ENCODE measurements at regions not wholly inside any gene's neighbourhood (a gene's known extent, or its start where the extent isn't known, plus 50 kb on each side); places are given as distances from the start of the nearest gene placed in this dataset.

GRCh38 chr10:70966646-70967553 is 78.5 kb upstream of the PCBD1 start:
- peaks cover 12% of the 10 kb centered on the region for H3K9me3 ChIP-seq (replicated peaks)
- H3K4me1 ChIP-seq, result no peaks in the 10 kb centered on the region
- no peaks in the 10 kb centered on the region for H3K36me3 ChIP-seq
- no peak overlapping the region for H3K4me3 ChIP-seq
- no peak for DNase-seq
- TF ChIP-seq CTCF (IDR thresholded peaks at IDR 0.05; ENCODE audit: borderline replicate concordance), result no peak
- intact Hi-C loops (cut with micrococcal nuclease), result no loop called here
- no peak overlapping the region for H3K27ac ChIP-seq (replicated peaks)
- peaks cover 37% of the 10 kb centered on the region for H3K27me3 ChIP-seq (ENCODE audit: low read depth)

DNA sequence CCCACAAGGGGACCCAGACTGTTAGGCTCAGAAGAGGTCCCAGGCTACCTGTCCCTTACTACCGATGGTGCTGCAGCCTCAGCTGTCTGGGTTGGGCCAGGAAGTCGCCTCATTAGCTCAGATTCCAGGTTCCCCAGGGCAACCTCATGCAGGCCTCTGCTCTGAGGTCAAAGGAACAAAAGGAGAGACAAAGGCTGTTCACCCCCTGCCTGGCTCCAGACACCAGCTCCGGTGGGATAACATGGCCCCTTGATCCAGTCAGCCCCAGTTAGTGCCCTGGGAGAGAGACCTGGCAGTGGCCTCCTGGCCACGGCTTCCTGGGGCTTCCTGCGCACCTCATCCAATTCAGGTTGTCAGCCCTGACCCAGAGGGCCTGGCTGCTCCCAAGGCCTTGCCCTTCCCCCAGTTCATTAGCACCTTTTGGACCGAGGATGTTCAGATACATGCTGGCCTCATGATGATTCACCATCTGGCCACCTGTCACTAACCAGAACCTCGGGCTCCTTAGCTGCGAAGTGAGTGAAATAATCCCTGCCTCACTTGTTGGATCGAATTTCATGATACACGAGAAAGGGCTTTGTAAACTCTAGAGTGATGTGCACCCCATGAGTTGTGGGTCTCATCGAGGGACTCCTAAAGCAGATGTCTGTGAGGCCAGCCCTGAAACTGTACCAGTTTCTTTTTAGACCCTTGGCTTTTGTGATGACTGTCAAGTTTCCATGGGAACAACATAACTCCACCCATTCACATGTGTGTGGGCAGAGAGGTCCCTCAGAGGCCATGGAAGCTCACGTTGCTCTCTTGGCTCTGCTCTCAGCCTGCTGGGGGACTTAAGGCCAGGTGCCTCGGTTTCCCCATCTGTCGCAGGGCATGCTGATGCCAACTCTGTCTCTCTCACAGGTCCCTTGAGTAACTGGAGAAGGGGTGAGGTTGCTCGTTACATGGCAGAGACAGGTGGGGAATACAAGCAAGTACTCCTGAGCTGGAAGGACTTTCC is 79.5 kb upstream of the PCBD1 start:
- no peak for TF ChIP-seq CTCF (IDR thresholded peaks at IDR 0.05; ENCODE audit: borderline replicate concordance)
- no peak overlapping the region for H3K27ac ChIP-seq (replicated peaks)
- intact Hi-C loops (cut with micrococcal nuclease), result no loop called here

DNA sequence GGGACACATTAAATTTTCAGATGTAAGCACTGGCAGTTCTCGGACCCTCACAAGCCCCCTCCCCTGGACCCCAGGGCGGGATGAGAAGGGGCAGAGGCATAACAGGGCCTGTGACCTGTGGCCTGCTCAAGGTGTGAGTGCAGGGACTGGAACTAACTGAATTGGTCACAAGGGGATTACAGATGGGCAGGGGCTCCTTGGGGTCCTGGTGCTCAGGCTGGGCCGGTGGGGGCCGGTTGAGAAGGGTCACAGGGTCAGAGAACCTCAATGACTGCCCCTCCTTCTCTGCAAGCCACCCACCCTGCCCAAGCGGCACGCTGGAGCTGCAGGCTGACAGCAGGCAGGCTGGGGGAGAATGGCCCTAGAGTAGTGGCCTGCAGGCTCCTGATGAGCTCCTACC is 80.8 kb upstream of the PCBD1 start:
- no peak overlapping the region for H3K27ac ChIP-seq (replicated peaks)
- no peak overlapping the region for H3K4me3 ChIP-seq
- intact Hi-C loops (cut with micrococcal nuclease), result no loop called here
- H3K27me3 ChIP-seq (ENCODE audit: low read depth), result peaks cover 21% of the 10 kb centered on the region
- no peak for TF ChIP-seq CTCF (IDR thresholded peaks at IDR 0.05; ENCODE audit: borderline replicate concordance)
- no peaks in the 10 kb centered on the region for H3K4me1 ChIP-seq
- DNase-seq, result no peak
- no peaks in the 10 kb centered on the region for H3K36me3 ChIP-seq
- peaks cover 24% of the 10 kb centered on the region for H3K9me3 ChIP-seq (replicated peaks)

More for the DNA sequence above, 79.5 kb upstream of the PCBD1 start:
- peaks cover 31% of the 10 kb centered on the region for H3K27me3 ChIP-seq (ENCODE audit: low read depth)
- H3K4me1 ChIP-seq, result no peaks in the 10 kb centered on the region
- H3K4me3 ChIP-seq, result no peak overlapping the region
- DNase-seq, result no peak
- H3K9me3 ChIP-seq (replicated peaks), result peaks cover 22% of the 10 kb centered on the region
- no peaks in the 10 kb centered on the region for H3K36me3 ChIP-seq

DNA sequence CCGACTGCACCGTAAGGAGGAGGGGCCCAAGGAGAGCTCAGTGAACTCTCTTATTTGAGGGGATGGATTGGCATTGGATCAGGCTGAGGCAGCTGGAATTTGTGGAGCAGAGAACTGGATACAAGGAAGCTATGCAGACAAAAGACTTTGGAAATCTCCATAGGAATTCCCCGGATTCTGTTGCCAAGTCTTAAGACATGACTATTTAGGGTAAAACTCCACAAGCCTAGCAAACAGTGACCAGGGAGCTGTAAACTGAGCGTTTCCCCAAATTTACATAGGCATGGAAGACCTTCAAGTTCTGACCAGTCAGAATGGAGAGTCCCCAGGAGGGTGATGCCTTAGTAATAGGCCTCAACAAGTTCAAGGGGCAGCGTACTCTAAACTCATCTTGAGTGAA is 82.5 kb upstream of the PCBD1 start:
- peaks cover 24% of the 10 kb centered on the region for H3K9me3 ChIP-seq (replicated peaks)
- intact Hi-C loops (cut with micrococcal nuclease), result no loop called here
- H3K4me1 ChIP-seq, result no peaks in the 10 kb centered on the region
- no peak for TF ChIP-seq CTCF (IDR thresholded peaks at IDR 0.05; ENCODE audit: borderline replicate concordance)
- DNase-seq, result no peak
- no peaks in the 10 kb centered on the region for H3K36me3 ChIP-seq
- H3K4me3 ChIP-seq, result no peak overlapping the region
- H3K27ac ChIP-seq (replicated peaks), result no peak overlapping the region
- peaks cover 6% of the 10 kb centered on the region for H3K27me3 ChIP-seq (ENCODE audit: low read depth)

- intact Hi-C loops (cut with micrococcal nuclease), result no loop called here
- no peaks in the 10 kb centered on the region for H3K4me1 ChIP-seq
Measured at GRCh38 chr10:70973275-70973674, 84.9 kb upstream of the PCBD1 start.

More at GRCh38 chr10:70973275-70973674, 84.9 kb upstream of the PCBD1 start:
- Histone ChIP-seq H3K4me3 (no peak overlapping the region), H3K9me3 (replicated peaks) (peaks cover 24% of the 10 kb centered on the region), H3K27me3 (ENCODE audit: low read depth) (peaks cover 17% of the 10 kb centered on the region), H3K27ac (replicated peaks) (no peak overlapping the region), H3K36me3 (no peaks in the 10 kb centered on the region)
- DNase-seq, result no peak
- no peak for TF ChIP-seq CTCF (IDR thresholded peaks at IDR 0.05; ENCODE audit: borderline replicate concordance)
